ENCODE measurements at regions not wholly inside any gene's neighbourhood (a gene's known extent, or its start where the extent isn't known, plus 50 kb on each side); places are given as distances from the start of the nearest gene placed in this dataset.

DNA sequence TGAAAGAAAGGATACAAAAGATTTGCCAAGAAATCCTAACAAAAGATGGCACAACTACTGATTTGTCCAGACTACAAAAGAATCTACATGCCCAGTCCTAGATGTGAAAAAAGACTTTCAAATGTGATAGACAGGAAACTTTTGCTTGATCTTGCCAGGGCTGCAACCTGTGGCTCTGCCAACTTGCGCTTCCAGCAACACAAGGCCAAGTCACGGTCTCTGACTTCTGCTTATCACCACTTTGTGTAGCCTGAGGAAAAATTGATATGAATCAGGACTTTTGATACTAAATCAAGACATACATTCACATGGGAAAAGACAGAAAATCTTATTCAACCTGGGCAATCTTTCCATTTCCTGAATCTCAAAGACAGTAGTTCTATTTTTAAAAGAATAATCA is 366.0 kb downstream of the RAB38 start:
- TF ChIP-seq, protein P1, sequence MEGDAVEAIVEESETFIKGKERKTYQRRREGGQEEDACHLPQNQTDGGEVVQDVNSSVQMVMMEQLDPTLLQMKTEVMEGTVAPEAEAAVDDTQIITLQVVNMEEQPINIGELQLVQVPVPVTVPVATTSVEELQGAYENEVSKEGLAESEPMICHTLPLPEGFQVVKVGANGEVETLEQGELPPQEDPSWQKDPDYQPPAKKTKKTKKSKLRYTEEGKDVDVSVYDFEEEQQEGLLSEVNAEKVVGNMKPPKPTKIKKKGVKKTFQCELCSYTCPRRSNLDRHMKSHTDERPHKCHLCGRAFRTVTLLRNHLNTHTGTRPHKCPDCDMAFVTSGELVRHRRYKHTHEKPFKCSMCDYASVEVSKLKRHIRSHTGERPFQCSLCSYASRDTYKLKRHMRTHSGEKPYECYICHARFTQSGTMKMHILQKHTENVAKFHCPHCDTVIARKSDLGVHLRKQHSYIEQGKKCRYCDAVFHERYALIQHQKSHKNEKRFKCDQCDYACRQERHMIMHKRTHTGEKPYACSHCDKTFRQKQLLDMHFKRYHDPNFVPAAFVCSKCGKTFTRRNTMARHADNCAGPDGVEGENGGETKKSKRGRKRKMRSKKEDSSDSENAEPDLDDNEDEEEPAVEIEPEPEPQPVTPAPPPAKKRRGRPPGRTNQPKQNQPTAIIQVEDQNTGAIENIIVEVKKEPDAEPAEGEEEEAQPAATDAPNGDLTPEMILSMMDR (IDR thresholded peaks at IDR 0.05; ENCODE audit: low read length) = no peak
- TF ChIP-seq EZH2phosphoT487 (IDR thresholded peaks at IDR 0.05; ENCODE audit: low read length) (no peak), EZH2 (optimal IDR thresholded peaks at IDR 0.05; ENCODE audit: low read depth, low read length) (no peak)

All from MM.1S (cell line).